NT2/D1 (cell line): ENCODE measurements at regions not wholly inside any gene's neighbourhood (a gene's known extent, or its start where the extent isn't known, plus 50 kb on each side); places are given as distances from the start of the nearest gene placed in this dataset.

Experiments
- YY1 ChIP-seq: IDR thresholded peaks from 2 replicates; pipeline ENCODE4 v1.6.1; 2011; ENCODE audit not compliant: insufficient read length, insufficient read depth
- ZNF274 ChIP-seq: IDR thresholded peaks from 2 replicates; pipeline ENCODE4 v1.6.1; 2011; ENCODE audit warnings: mild to moderate bottlenecking, low read depth, low read length

- TF ChIP-seq YY1, result no peak
- no peak for TF ChIP-seq ZNF274
These were observed 103.9 kb upstream of the POT1 start for GRCh38 chr7:125033506-125033905.
